ENCODE measurements at regions not wholly inside any gene's neighbourhood (a gene's known extent, or its start where the extent isn't known, plus 50 kb on each side); places are given as distances from the start of the nearest gene placed in this dataset.

- POLR2A ChIA-PET: no interaction called here
- no peaks in the 10 kb centered on the region for H3K36me3 Mint-ChIP-seq (ENCODE audit: low read depth)
- H3K4me3 Mint-ChIP-seq: no peak overlapping the region
- no peaks in the 10 kb centered on the region for H3K9me3 Mint-ChIP-seq
- no peak for DNase-seq
- CTCF ChIA-PET: no interaction called here
- no peaks in the 10 kb centered on the region for H3K4me1 Mint-ChIP-seq
- peaks cover 7% of the 10 kb centered on the region for H3K27me3 Mint-ChIP-seq
- H3K27ac Mint-ChIP-seq: no peak overlapping the region
These were observed 157.3 kb upstream of the SDK2 start for GRCh38 chr17:73801455-73802100.

GRCh38 chr17:73802314-73802713, 158.1 kb upstream of the SDK2 start:
- no peaks in the 10 kb centered on the region for H3K9me3 Mint-ChIP-seq
- no peak overlapping the region for H3K27ac Mint-ChIP-seq
- ChIA-PET CTCF (no interaction called here), POLR2A (no interaction called here)
- no peak for DNase-seq
- H3K36me3 Mint-ChIP-seq (ENCODE audit: low read depth): no peaks in the 10 kb centered on the region
- H3K4me1 Mint-ChIP-seq: no peaks in the 10 kb centered on the region
- peaks cover 7% of the 10 kb centered on the region for H3K27me3 Mint-ChIP-seq
- no peak overlapping the region for H3K4me3 Mint-ChIP-seq

- no peaks in the 10 kb centered on the region for H3K9me3 Mint-ChIP-seq
- no peak overlapping the region for H3K4me3 Mint-ChIP-seq
- ChIA-PET POLR2A (no interaction called here), CTCF (no interaction called here)
- no peaks in the 10 kb centered on the region for H3K4me1 Mint-ChIP-seq
- peaks cover 9% of the 10 kb centered on the region for H3K27me3 Mint-ChIP-seq
- no peaks in the 10 kb centered on the region for H3K36me3 Mint-ChIP-seq (ENCODE audit: low read depth)
- no peak for DNase-seq
- no peak overlapping the region for H3K27ac Mint-ChIP-seq
These were observed 158.6 kb upstream of the SDK2 start for GRCh38 chr17:73802871-73803270.

GRCh38 chr17:73803964-73804435, 159.8 kb upstream of the SDK2 start:
- H3K27ac Mint-ChIP-seq: no peak overlapping the region

GRCh38 chr17:73806768-73807167, 162.5 kb upstream of the SDK2 start:
- POLR2A ChIA-PET: no interaction called here
- peaks cover 11% of the 10 kb centered on the region for H3K27me3 Mint-ChIP-seq
- no peaks in the 10 kb centered on the region for H3K9me3 Mint-ChIP-seq
- no peak for DNase-seq
- CTCF ChIA-PET: no interaction called here
- H3K36me3 Mint-ChIP-seq (ENCODE audit: low read depth): no peaks in the 10 kb centered on the region
- H3K4me3 Mint-ChIP-seq: no peak overlapping the region
- no peak overlapping the region for H3K27ac Mint-ChIP-seq
- no peaks in the 10 kb centered on the region for H3K4me1 Mint-ChIP-seq

More at GRCh38 chr17:73803964-73804435, 159.8 kb upstream of the SDK2 start:
- Mint-ChIP-seq H3K4me3 (no peak overlapping the region), H3K27me3 (peaks cover 11% of the 10 kb centered on the region), H3K36me3 (ENCODE audit: low read depth) (no peaks in the 10 kb centered on the region), H3K9me3 (no peaks in the 10 kb centered on the region), H3K4me1 (no peaks in the 10 kb centered on the region)
- POLR2A ChIA-PET: no interaction called here
- no peak for DNase-seq
- CTCF ChIA-PET: no interaction called here

GRCh38 chr17:73813201-73813600, 169.0 kb upstream of the SDK2 start:
- ChIA-PET CTCF (no interaction called here), POLR2A (no interaction called here)
- H3K4me3 Mint-ChIP-seq: no peak overlapping the region

GRCh38 chr17:73814075-73814474, 169.8 kb upstream of the SDK2 start:
- peaks cover 2% of the 10 kb centered on the region for H3K9me3 Mint-ChIP-seq
- H3K36me3 Mint-ChIP-seq (ENCODE audit: low read depth): no peaks in the 10 kb centered on the region
- POLR2A ChIA-PET: interaction anchor here (0.6 kb wide), 1 partner anchor 403 kb away, joined by 3 read pairs; no protein-coding TSS in a partner anchor
- peak; percentile 21 for DNase-seq
- H3K27ac Mint-ChIP-seq: no peak overlapping the region
- H3K27me3 Mint-ChIP-seq: no peaks in the 10 kb centered on the region
- H3K4me1 Mint-ChIP-seq: peaks cover 2% of the 10 kb centered on the region
- CTCF ChIA-PET: no interaction called here
- no peak overlapping the region for H3K4me3 Mint-ChIP-seq

More at GRCh38 chr17:73813201-73813600, 169.0 kb upstream of the SDK2 start:
- no peak overlapping the region for H3K27ac Mint-ChIP-seq
- no peaks in the 10 kb centered on the region for H3K36me3 Mint-ChIP-seq (ENCODE audit: low read depth)
- H3K9me3 Mint-ChIP-seq: no peaks in the 10 kb centered on the region
- peaks cover 2% of the 10 kb centered on the region for H3K4me1 Mint-ChIP-seq
- H3K27me3 Mint-ChIP-seq: no peaks in the 10 kb centered on the region
- DNase-seq: no peak

- Mint-ChIP-seq H3K9me3 (peaks cover 2% of the 10 kb centered on the region), H3K36me3 (ENCODE audit: low read depth) (no peaks in the 10 kb centered on the region), H3K27me3 (no peaks in the 10 kb centered on the region), H3K4me3 (no peak overlapping the region), H3K27ac (no peak overlapping the region), H3K4me1 (peaks cover 2% of the 10 kb centered on the region)
- POLR2A ChIA-PET: no interaction called here
- DNase-seq: no peak
- CTCF ChIA-PET: no interaction called here
These were observed 171.2 kb upstream of the SDK2 start for GRCh38 chr17:73815474-73815873.

- H3K27me3 Mint-ChIP-seq: peaks cover 15% of the 10 kb centered on the region
- CTCF ChIA-PET: no interaction called here
These were observed 175.5 kb upstream of the SDK2 start for GRCh38 chr17:73819440-73820395.

GRCh38 chr17:73820686-73821448, 176.6 kb upstream of the SDK2 start:
- CTCF ChIA-PET: interaction anchor here (0.6 kb wide), 1 partner anchor 405 kb away, joined by 3 read pairs; no protein-coding TSS in a partner anchor
- DNase-seq: no peak
- H3K36me3 Mint-ChIP-seq (ENCODE audit: low read depth): no peaks in the 10 kb centered on the region
- peaks cover 2% of the 10 kb centered on the region for H3K9me3 Mint-ChIP-seq
- no peaks in the 10 kb centered on the region for H3K4me1 Mint-ChIP-seq
- POLR2A ChIA-PET: no interaction called here
- peaks cover 15% of the 10 kb centered on the region for H3K27me3 Mint-ChIP-seq
- H3K4me3 Mint-ChIP-seq: no peak overlapping the region
- H3K27ac Mint-ChIP-seq: no peak overlapping the region

More at GRCh38 chr17:73819440-73820395, 175.5 kb upstream of the SDK2 start:
- POLR2A ChIA-PET: no interaction called here
- H3K36me3 Mint-ChIP-seq (ENCODE audit: low read depth): no peaks in the 10 kb centered on the region
- peaks cover 2% of the 10 kb centered on the region for H3K9me3 Mint-ChIP-seq
- no peaks in the 10 kb centered on the region for H3K4me1 Mint-ChIP-seq
- no peak overlapping the region for H3K27ac Mint-ChIP-seq
- no peak overlapping the region for H3K4me3 Mint-ChIP-seq
- no peak for DNase-seq

GRCh38 chr17:73821665-73822064, 177.4 kb upstream of the SDK2 start:
- DNase-seq: no peak
- ChIA-PET POLR2A (no interaction called here), CTCF (interaction anchor here (0.6 kb wide), 1 partner anchor 406 kb away, joined by 3 read pairs; no protein-coding TSS in a partner anchor)
- no peak overlapping the region for H3K4me3 Mint-ChIP-seq
- no peak overlapping the region for H3K27ac Mint-ChIP-seq
- peaks cover 2% of the 10 kb centered on the region for H3K9me3 Mint-ChIP-seq
- peaks cover 15% of the 10 kb centered on the region for H3K27me3 Mint-ChIP-seq
- no peaks in the 10 kb centered on the region for H3K36me3 Mint-ChIP-seq (ENCODE audit: low read depth)
- H3K4me1 Mint-ChIP-seq: no peaks in the 10 kb centered on the region

GRCh38 chr17:73822371-73822770, 178.1 kb upstream of the SDK2 start:
- peaks cover 2% of the 10 kb centered on the region for H3K9me3 Mint-ChIP-seq
- POLR2A ChIA-PET: no interaction called here
- DNase-seq: no peak
- peaks cover 15% of the 10 kb centered on the region for H3K27me3 Mint-ChIP-seq
- CTCF ChIA-PET: no interaction called here
- no peak overlapping the region for H3K4me3 Mint-ChIP-seq
- peaks cover 5% of the 10 kb centered on the region for H3K4me1 Mint-ChIP-seq
- H3K36me3 Mint-ChIP-seq (ENCODE audit: low read depth): no peaks in the 10 kb centered on the region
- no peak overlapping the region for H3K27ac Mint-ChIP-seq

GRCh38 chr17:73823684-73824083, 179.4 kb upstream of the SDK2 start:
- ChIA-PET CTCF (no interaction called here), POLR2A (no interaction called here)
- no peaks in the 10 kb centered on the region for H3K36me3 Mint-ChIP-seq (ENCODE audit: low read depth)
- no peak overlapping the region for H3K4me3 Mint-ChIP-seq
- H3K9me3 Mint-ChIP-seq: peaks cover 1% of the 10 kb centered on the region
- H3K27ac Mint-ChIP-seq: no peak overlapping the region
- peaks cover 18% of the 10 kb centered on the region for H3K4me1 Mint-ChIP-seq
- peaks cover 15% of the 10 kb centered on the region for H3K27me3 Mint-ChIP-seq
- no peak for DNase-seq
